ENCODE measurements at regions not wholly inside any gene's neighbourhood (a gene's known extent, or its start where the extent isn't known, plus 50 kb on each side); places are given as distances from the start of the nearest gene placed in this dataset.

- TF ChIP-seq CTCF (IDR thresholded peaks at IDR 0.05) (no peak), EP300 (IDR thresholded peaks at IDR 0.05; ENCODE audit: low read depth) (no peak)
Observed at GRCh38 chr13:108495646-108496361, 133.6 kb upstream of the MYO16 start.
